ENCODE measurements at regions not wholly inside any gene's neighbourhood (a gene's known extent, or its start where the extent isn't known, plus 50 kb on each side); places are given as distances from the start of the nearest gene placed in this dataset.

- DNase-seq = no peak
- no peak overlapping the region for H2AFZ ChIP-seq (ENCODE audit: low read length)
These were observed 63.2 kb downstream of the IER5 start for GRCh38 chr1:181151378-181152326.

GRCh38 chr1:181152892-181153633 lies 64.6 kb downstream of the IER5 start:
- Histone ChIP-seq H3K4me1 (ENCODE audit: low read length) (peaks cover 54% of the 10 kb centered on the region), H3K36me3 (replicated peaks; ENCODE audit: insufficient read depth, low read length) (no peaks in the 10 kb centered on the region), H3K9me2 (replicated peaks; ENCODE audit: insufficient read depth, low read length) (no peaks in the 10 kb centered on the region), H4K20me1 (ENCODE audit: insufficient read depth, low read length) (no peaks in the 10 kb centered on the region), H3K9me3 (replicated peaks; ENCODE audit: insufficient read depth, low read length) (no peaks in the 10 kb centered on the region), H3K27ac (ENCODE audit: low read length) (peak overlapping the region; percentile 65), H3K79me2 (ENCODE audit: low read length) (no peaks in the 10 kb centered on the region), H2AFZ (ENCODE audit: low read length) (peak overlapping the region; percentile 32), H3K27me3 (replicated peaks; ENCODE audit: insufficient read depth, low read length) (no peaks in the 10 kb centered on the region), H3K4me3 (ENCODE audit: low read length) (no peak overlapping the region), H3K4me2 (ENCODE audit: low read depth, low read length) (peak overlapping the region; percentile 40), H3K9ac (ENCODE audit: low read length) (peak overlapping the region; percentile 18; the same call in 1 of the 2 replicates), H3F3A (ENCODE audit: insufficient read depth, low read length) (peaks cover 32% of the 10 kb centered on the region)
- DNase-seq = peak; percentile 96
- TF ChIP-seq EZH2 (optimal IDR thresholded peaks at IDR 0.05; ENCODE audit: low read depth, low read length) = no peak
- no peak for TF ChIP-seq EZH2phosphoT487 (IDR thresholded peaks at IDR 0.05; ENCODE audit: low read length)
- TF ChIP-seq CTCF (IDR thresholded peaks at IDR 0.05; ENCODE audit: low read length) = peak; percentile 75

More at GRCh38 chr1:181151378-181152326, 63.2 kb downstream of the IER5 start:
- Histone ChIP-seq H3K9me3 (replicated peaks; ENCODE audit: insufficient read depth, low read length) (no peaks in the 10 kb centered on the region), H3K4me2 (ENCODE audit: low read depth, low read length) (peak overlapping the region; percentile 40; the same call in 1 of the 2 replicates), H3K79me2 (ENCODE audit: low read length) (no peaks in the 10 kb centered on the region), H4K20me1 (ENCODE audit: insufficient read depth, low read length) (no peaks in the 10 kb centered on the region), H3K27ac (ENCODE audit: low read length) (no peak overlapping the region), H3F3A (ENCODE audit: insufficient read depth, low read length) (peaks cover 32% of the 10 kb centered on the region), H3K9me2 (replicated peaks; ENCODE audit: insufficient read depth, low read length) (no peaks in the 10 kb centered on the region), H3K4me1 (ENCODE audit: low read length) (peaks cover 54% of the 10 kb centered on the region), H3K9ac (ENCODE audit: low read length) (no peak overlapping the region), H3K4me3 (ENCODE audit: low read length) (no peak overlapping the region), H3K27me3 (replicated peaks; ENCODE audit: insufficient read depth, low read length) (no peaks in the 10 kb centered on the region), H3K36me3 (replicated peaks; ENCODE audit: insufficient read depth, low read length) (no peaks in the 10 kb centered on the region)
- TF ChIP-seq CTCF (IDR thresholded peaks at IDR 0.05; ENCODE audit: low read length) (no peak), EZH2phosphoT487 (IDR thresholded peaks at IDR 0.05; ENCODE audit: low read length) (no peak), EZH2 (optimal IDR thresholded peaks at IDR 0.05; ENCODE audit: low read depth, low read length) (no peak)

- no peaks in the 10 kb centered on the region for H3K79me2 ChIP-seq (ENCODE audit: low read length)
- H2AFZ ChIP-seq (ENCODE audit: low read length) = peak overlapping the region; percentile 32; the same call in 1 of the 2 replicates
- H3K9me2 ChIP-seq (replicated peaks; ENCODE audit: insufficient read depth, low read length) = no peaks in the 10 kb centered on the region
- no peak for DNase-seq
- H3K9ac ChIP-seq (ENCODE audit: low read length) = no peak overlapping the region
- H3K27me3 ChIP-seq (replicated peaks; ENCODE audit: insufficient read depth, low read length) = no peaks in the 10 kb centered on the region
- H3K4me1 ChIP-seq (ENCODE audit: low read length) = peaks cover 52% of the 10 kb centered on the region
- no peak overlapping the region for H3K4me3 ChIP-seq (ENCODE audit: low read length)
- peaks cover 32% of the 10 kb centered on the region for H3F3A ChIP-seq (ENCODE audit: insufficient read depth, low read length)
- no peaks in the 10 kb centered on the region for H3K9me3 ChIP-seq (replicated peaks; ENCODE audit: insufficient read depth, low read length)
- H3K4me2 ChIP-seq (ENCODE audit: low read depth, low read length) = peak overlapping the region; percentile 40
- TF ChIP-seq CTCF (IDR thresholded peaks at IDR 0.05; ENCODE audit: low read length) (no peak), EZH2phosphoT487 (IDR thresholded peaks at IDR 0.05; ENCODE audit: low read length) (no peak), EZH2 (optimal IDR thresholded peaks at IDR 0.05; ENCODE audit: low read depth, low read length) (no peak)
- H3K36me3 ChIP-seq (replicated peaks; ENCODE audit: insufficient read depth, low read length) = no peaks in the 10 kb centered on the region
- no peaks in the 10 kb centered on the region for H4K20me1 ChIP-seq (ENCODE audit: insufficient read depth, low read length)
- H3K27ac ChIP-seq (ENCODE audit: low read length) = peak overlapping the region; percentile 65; the same call in 1 of the 2 replicates
These were observed 65.1 kb downstream of the IER5 start for GRCh38 chr1:181153634-181153961.

Measured in MM.1S (cell line).